Neutrophil (primary cell): ENCODE measurements at regions not wholly inside any gene's neighbourhood (a gene's known extent, or its start where the extent isn't known, plus 50 kb on each side); places are given as distances from the start of the nearest gene placed in this dataset.
"Not testable (repeated sequence)": the region's sequence is repeated elsewhere in the genome, so short reads cannot be mapped to it uniquely, and the experiment has no call there.

Source experiments
- H3K27ac ChIP-seq: fragments of 200-600 bp; sonication (generic); 2 replicates; pipeline ENCODE4 v1.5.1; 2016; ENCODE audit warnings: mild to moderate bottlenecking, moderate library complexity
- H3K27me3 ChIP-seq: fragments of 200-600 bp; sonication (generic); 2 replicates; pipeline ENCODE4 v1.6.0; 2016; ENCODE audit warnings: mild to moderate bottlenecking
- H3K36me3 ChIP-seq: fragments of 200-600 bp; sonication (generic); 2 replicates; pipeline ENCODE4 v1.5.1; 2017
- H3K4me1 ChIP-seq, 2 experiments: fragments of 200-600 bp in 1 of 2; sonication (generic) in 1 of 2; 1 replicate in 1 of 2; 2 replicates in 1 of 2; pipeline versions ENCODE4 v1.5.1 to v1.6.1; 2013 to 2016; ENCODE audit warnings: low read depth in 1 of 2, low read length in 1 of 2, mild to moderate bottlenecking in 1 of 2, moderate library complexity in 1 of 2; ENCODE audit not compliant: control insufficient read depth in 1 of 2, insufficient read depth in 1 of 2
- H3K4me3 ChIP-seq, 2 experiments: fragments of 200-600 bp in 1 of 2; sonication (generic) in 1 of 2; 1 replicate in 1 of 2; 2 replicates in 1 of 2; pipeline ENCODE4 v1.5.1; 2013 to 2016; ENCODE audit warnings: low read depth in 1 of 2, low read length in 1 of 2, mild to moderate bottlenecking in 1 of 2, moderate library complexity in 1 of 2
- H3K9me3 ChIP-seq: fragments of 200-600 bp; sonication (generic); 2 replicates; pipeline ENCODE4 v1.5.1; 2016
- CTCF ChIP-seq: fragments of 200-600 bp; sonication (generic); IDR thresholded peaks from 2 replicates; pipeline ENCODE4 v1.5.1; 2016; ENCODE audit warnings: antibody characterized with exemption

GRCh38 chr2:144114760-144115159, 405.2 kb downstream of the ZEB2 start:
- no peaks in the 10 kb centered on the region for H3K27me3 ChIP-seq
- TF ChIP-seq CTCF, result no peak

GRCh38 chr2:144111437-144111836, 408.5 kb downstream of the ZEB2 start:
- Histone ChIP-seq H3K9me3 (no peaks in the 10 kb centered on the region), H3K36me3 (no peaks in the 10 kb centered on the region), H3K27ac (no peak overlapping the region)

More at GRCh38 chr2:144114760-144115159, 405.2 kb downstream of the ZEB2 start:
- Histone ChIP-seq H3K36me3 (no peaks in the 10 kb centered on the region), H3K4me1 (no peaks in the 10 kb centered on the region), H3K9me3 (no peaks in the 10 kb centered on the region), H3K27ac (no peak overlapping the region), H3K4me3 (no peak overlapping the region)

GRCh38 chr2:144106104-144106503, 413.8 kb downstream of the ZEB2 start:
- H3K4me1 ChIP-seq, H3K27me3 ChIP-seq, H3K36me3 ChIP-seq, H3K4me3 ChIP-seq, H3K9me3 ChIP-seq, H3K27ac ChIP-seq: not testable (repeated sequence)

More at GRCh38 chr2:144111437-144111836, 408.5 kb downstream of the ZEB2 start:
- H3K27me3 ChIP-seq, result no peaks in the 10 kb centered on the region
- TF ChIP-seq CTCF, result no peak
- peaks cover 0 to 7% of the 10 kb centered on the region in 2 experiments for H3K4me1 ChIP-seq
- no peak overlapping the region for H3K4me3 ChIP-seq

GRCh38 chr2:144102386-144102785, 417.5 kb downstream of the ZEB2 start:
- TF ChIP-seq CTCF, result no peak
- Histone ChIP-seq H3K4me1 (peaks cover 9 to 12% of the 10 kb centered on the region in 2 experiments), H3K27me3 (no peaks in the 10 kb centered on the region), H3K36me3 (no peaks in the 10 kb centered on the region), H3K27ac (no peak overlapping the region), H3K9me3 (no peaks in the 10 kb centered on the region), H3K4me3 (no peak overlapping the region)

- Histone ChIP-seq H3K9me3 (no peaks in the 10 kb centered on the region), H3K4me1 (peaks cover 20 to 24% of the 10 kb centered on the region in 2 experiments), H3K36me3 (no peaks in the 10 kb centered on the region), H3K27ac (no peak overlapping the region), H3K27me3 (no peaks in the 10 kb centered on the region), H3K4me3 (no peak overlapping the region)
- no peak for TF ChIP-seq CTCF
Observed at GRCh38 chr2:144099780-144100377, 420.0 kb downstream of the ZEB2 start.

GRCh38 chr2:144099340-144099739, 420.6 kb downstream of the ZEB2 start:
- H3K27ac ChIP-seq, result no peak overlapping the region
- H3K9me3 ChIP-seq, result no peaks in the 10 kb centered on the region
- no peaks in the 10 kb centered on the region for H3K36me3 ChIP-seq

More at GRCh38 chr2:144099340-144099739, 420.6 kb downstream of the ZEB2 start:
- TF ChIP-seq CTCF, result no peak
- Histone ChIP-seq H3K4me1 (peaks cover 20 to 24% of the 10 kb centered on the region in 2 experiments), H3K27me3 (no peaks in the 10 kb centered on the region), H3K4me3 (no peak overlapping the region)
